ENCODE measurements at regions not wholly inside any gene's neighbourhood (a gene's known extent, or its start where the extent isn't known, plus 50 kb on each side); places are given as distances from the start of the nearest gene placed in this dataset.

DNA sequence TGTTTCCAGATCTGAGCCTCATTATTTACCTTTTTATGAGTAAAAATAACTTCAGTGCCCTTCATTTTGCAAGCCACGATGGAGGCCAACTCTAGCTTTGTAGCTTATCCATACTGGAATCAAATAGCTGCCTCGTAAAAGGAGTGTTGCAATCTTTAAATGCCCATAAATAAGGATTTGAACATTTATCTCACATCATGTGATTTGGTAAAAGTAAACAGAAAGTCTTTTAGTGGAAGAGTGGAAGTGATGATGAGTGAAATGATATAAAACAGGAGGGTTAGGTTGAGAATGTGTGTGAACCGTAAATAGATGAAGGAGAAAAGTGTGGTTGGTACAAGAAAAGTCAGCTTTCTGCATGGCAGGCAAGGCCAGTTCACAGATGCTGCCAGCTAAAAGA lies 348.9 kb downstream of the OSR1 start:
- TF ChIP-seq CTCF (IDR thresholded peaks at IDR 0.05) (no peak), POLR2A (IDR thresholded peaks at IDR 0.05) (no peak)
